ENCODE measurements at regions not wholly inside any gene's neighbourhood (a gene's known extent, or its start where the extent isn't known, plus 50 kb on each side); places are given as distances from the start of the nearest gene placed in this dataset.

DNA sequence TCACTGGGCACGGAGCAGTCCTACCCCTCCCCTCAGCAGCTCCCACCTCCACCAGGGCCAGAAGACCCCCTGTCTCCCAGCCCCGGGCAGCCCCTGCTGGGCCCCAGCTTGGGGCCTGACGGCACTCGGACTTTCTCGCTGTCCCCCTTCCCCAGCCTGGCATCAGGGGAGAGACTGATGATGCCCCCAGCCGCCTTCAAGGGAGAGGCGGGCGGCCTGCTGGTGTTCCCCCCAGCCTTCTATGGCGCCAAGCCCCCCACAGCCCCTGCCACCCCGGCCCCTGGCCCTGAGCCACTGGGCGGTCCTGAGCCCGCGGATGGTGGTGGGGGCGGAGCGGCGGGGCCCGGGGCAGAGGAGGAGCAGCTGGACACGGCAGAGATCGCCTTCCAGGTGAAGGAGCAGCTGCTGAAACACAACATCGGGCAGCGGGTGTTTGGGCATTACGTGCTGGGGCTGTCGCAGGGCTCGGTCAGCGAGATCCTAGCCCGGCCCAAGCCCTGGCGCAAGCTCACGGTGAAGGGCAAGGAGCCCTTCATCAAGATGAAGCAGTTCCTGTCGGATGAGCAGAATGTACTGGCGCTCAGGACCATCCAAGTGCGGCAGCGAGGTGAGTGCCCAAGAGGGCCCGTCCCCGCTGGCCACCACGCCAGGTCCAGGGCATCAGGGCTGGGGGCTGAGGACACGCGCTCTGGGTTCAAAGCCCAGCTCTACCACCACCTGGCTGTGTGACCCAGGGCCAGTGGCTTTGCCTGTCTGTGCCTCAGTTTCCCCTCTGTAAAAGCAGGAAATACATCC is 58.6 kb downstream of the PHETA1 start:
- DNase-seq (ENCODE audit: low spot score) = no peak

DNA sequence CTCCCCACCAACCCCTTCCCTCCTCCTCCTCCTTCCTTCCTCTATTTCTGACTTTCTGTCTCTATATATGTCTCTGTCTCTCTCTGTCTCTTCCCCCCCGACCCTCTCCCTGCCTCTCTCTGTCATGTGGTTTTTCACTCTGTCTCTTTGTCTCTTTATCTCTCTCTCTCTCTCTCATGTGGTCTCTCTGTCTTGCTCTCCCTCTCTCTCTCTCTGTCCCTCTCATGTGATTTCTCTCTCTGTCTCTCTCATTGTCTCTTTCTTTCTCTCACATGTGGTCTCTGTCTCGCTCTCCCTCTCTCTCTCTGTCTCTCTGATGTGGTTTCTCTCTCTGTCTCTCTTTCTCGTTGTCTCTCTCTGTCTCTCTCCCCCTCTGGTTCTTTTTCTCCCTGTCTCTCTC is 59.3 kb downstream of the PHETA1 start:
- no peak for DNase-seq (ENCODE audit: low spot score)

DNA sequence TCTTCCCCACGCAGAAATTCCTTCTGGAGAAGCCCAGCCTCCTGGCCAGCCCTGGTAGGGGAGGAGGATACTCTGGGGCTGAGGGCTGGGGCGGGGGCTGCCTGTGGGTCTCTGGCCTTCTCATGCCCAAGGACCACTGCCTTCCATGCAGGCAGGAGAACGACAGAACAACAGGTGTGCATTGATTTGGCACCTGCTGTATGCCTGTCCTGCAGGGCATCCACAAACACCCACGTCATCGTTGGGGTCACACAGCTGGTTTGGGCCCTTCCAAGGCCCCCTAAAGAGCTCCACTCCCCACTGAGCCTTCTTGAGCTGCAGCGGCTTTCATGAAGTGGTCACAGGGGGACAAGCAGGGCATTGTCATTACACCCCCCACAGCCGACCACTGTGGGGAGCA is 60.4 kb downstream of the PHETA1 start:
- no peak for DNase-seq (ENCODE audit: low spot score)

DNA sequence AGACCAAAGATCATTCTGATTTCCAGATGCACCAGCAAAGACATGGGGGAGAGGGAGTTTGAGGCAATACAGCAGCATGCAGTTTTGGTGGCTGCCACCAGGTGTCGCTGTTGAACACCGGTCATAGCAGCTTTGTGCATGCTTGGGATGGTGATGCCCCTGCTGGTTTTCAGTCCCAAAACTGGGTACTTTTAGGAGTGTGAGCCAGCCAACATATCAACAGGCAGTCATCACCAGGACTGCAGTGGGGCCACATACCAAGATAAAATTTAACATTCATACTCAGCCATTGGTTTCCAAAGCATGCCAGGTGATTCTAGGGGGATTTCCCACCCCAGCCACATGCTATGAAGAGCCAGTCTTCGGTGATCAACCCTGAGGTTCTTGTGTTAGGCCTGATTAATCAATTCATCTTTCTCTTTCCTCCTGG is 64.2 kb downstream of the PHETA1 start:
- no peak for DNase-seq (ENCODE audit: low spot score)

DNA sequence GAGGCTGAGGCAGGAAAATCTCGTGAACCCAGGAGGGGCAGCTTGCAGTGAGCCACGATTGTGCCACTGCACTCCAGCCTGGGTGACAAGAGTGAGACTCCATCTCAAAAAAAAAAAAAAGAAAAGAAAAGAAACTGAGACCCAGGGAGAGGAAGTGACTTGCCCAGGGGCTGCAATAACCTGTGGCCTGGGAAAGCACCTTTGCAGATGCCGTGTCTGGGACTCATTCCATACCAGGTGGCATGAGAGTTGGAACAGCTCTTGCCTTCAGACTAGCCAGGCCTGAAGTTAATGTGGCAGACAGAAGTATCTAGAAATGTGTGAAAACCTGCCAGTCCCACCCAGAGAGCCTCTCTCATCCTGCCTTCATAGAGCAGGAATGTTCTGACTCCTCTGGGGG is 65.4 kb downstream of the PHETA1 start:
- no peak for DNase-seq (ENCODE audit: low spot score)

DNA sequence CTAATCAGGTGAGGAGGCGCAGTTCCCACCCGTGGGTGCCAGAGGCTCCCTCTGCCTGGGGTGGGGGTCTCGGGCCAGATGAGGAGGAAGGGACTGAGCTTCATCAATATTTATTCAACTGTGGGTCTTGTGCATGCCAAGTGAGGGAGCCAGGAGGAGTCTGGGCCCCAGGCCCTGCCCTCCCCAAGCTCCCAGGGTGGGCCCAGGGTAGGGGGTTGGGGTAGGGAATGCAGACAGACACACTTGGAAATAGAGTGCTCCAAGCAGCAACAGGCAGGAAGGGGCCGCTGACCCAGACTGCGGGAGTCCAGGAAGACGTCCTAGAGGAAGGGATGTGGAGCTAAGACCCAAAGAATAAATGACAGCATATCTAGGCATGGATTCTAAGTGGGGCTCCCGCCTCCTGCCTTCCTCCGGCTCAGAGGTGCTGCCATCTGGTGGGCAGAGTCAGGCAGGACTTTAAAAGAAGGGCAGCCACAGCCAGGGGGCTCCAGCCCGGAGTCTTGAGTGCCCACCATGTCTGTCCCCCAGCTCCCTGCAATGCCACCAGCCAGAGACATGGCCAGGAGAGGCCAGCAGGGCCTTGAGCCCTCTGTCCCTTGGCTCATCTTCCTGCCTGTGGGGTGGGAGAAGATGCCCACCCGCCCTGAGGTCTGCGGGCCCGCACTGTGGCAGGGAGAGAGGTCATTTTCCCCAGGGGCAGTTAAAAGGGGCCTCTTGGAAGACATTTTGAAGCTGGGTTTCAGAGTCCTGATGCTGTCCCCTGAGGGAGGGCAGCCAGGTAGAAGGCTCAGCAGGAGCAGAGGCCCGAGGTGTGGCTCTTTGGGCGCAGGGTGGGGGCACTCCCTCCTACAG is 70.1 kb downstream of the PHETA1 start:
- DNase-seq (ENCODE audit: low spot score) = peak; percentile 72

DNA sequence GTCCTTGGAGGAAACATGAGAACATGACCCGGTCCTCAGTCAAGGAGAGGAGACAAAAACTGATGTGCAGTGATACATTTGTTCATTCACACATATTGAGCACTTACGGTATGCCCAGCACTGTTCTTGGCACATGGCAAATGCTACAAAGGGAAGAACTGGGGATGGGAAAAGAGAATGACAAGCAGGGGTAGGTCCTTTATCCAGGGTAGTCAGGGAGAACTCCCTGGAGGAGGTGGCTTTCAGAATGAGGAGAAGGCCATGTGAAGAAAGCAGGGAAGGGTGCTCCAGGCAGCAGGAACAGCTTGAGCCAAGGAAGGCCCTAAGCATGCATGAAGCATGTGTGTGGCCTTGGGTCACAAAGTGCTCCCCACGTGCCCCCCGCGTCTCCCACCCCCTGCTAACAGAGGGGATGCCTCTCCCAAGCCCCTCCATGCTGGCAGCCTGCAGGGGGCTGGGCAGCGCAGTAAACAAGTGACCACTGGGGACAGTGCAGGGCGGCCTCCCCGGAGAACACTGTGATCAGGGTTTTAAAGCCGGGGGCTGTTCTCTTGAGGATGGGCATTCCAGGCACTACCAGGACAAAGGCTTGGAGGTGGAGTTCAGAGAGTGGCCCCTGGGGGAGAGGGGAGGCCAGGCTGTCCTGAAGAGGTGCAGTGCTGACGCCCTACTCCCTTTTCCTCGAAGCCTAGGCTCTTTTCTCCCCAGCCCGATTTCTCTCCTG is 71.0 kb downstream of the PHETA1 start:
- DNase-seq (ENCODE audit: low spot score) = no peak

DNA sequence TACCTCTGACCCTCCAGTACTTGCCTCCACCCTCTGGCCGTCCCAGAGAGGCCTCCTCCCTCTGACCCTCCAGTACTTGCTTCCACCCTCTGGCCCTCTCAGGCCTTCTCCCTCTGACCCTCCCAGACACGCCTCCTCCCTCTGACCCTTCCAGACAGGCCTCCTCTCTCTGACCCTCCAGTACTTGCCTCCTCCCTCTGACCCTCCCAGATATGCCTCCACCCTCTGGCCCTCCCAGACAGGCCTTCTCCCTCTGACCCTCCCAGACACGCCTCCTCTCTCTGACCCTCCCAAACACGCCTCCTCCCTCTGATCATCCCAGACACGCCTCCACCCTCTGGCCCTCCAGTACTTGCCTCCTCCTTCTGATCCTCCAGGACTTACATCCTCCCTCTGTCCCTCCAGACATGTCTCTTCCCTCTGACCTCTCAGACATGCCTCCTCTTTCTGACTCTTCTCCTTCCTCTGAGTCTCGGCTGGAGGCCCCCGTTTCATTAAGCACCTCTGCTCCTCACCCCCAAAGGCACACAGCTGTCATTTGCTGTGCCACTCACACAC is 71.9 kb downstream of the PHETA1 start:
- no peak for DNase-seq (ENCODE audit: low spot score)

DNA sequence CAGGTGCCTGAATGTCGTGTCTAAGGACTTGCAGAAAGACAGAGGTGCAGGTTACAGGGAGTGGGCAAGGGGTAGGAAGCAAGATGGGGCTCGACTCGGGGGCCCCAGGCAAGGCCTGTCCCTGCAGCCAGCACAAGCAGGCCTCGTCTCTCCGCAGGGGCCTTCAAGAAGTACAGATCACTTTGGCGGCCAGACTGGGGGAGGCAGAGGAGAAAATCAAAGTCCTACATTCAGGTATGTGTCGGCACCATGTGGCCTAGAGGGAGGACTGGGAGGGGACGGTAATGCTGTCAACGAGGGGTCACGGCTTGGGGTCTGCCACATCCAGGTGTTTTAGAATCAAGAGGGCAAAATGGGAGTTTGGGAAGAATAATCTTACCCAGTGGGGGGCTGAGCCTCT is 73.7 kb downstream of the PHETA1 start:
- no peak for DNase-seq (ENCODE audit: low spot score)

DNA sequence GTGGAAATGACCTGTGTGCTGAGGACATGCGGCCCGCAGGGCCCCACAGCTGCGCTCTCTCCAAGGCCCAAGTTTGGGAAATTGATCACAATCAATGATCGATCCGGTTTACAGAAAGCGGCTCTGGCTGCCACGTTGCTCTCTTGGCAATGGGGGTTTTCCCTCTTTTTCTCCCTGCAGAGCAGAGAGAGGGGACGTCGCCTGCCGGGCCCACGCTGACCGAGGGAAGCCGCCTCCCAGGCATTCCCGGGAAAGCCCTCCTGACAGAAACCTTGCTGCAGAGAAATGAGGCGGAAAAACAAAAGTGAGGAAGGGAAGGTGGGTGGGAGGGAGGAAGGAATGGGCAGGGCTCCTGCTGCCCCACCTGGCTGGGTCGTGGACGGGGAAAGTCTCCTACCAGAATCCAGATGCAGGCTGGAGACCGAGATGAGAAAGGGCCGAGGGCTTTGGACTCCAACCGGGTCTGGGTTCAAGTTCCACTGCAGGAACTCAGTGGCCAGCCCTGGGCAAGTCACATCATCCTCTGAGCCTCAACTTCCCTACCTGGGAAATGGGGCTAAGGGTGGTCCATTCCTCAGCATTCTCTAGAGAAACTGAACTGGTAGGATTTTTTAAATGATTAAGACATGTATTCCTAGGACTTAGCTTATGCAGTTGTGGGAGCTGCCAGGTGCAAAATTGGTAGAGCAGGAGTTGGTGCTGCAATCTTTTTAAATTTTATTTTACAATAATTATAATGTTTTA is 75.5 kb downstream of the PHETA1 start:
- no peak for DNase-seq (ENCODE audit: low spot score)

DNA sequence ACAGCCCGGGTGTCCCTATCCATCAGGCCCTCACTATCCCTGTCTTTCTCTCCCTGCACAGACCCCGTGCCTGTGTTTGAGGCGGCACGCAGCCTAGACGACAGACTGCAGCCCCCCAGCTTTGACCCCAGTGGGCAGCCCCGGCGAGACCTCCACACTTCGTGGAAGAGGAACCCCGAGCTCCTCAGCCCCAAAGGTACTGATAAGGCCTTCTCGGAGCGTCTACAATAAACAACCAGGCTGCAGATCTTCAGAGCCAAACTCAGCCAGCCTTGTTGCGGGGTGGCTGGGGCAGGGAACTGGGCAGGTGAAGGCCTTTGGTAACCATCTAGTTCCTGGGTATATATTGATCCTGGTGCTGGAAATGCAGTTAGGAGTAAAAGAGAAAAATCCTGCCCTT is 77.5 kb downstream of the PHETA1 start:
- no peak for DNase-seq (ENCODE audit: low spot score)

DNA sequence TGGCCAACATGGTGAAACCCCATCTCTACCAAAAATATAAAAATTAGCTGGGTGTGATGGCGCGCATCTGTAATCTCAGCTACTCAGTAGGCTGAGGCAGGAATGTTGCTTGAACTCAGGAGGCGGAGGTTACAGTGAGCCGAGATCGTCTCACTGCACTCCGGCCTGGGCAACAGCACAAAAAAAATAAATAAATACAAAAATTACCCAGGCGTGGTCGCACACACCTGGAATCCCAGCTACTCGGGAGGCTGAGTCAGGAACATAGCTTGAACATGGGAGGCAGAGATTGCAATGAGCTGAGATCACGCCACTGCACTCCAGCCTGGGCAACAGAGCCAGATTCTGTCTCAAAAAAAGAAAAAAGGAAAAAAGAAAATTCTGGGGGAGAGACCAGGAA is 80.1 kb downstream of the PHETA1 start:
- DNase-seq (ENCODE audit: low spot score) = no peak

DNA sequence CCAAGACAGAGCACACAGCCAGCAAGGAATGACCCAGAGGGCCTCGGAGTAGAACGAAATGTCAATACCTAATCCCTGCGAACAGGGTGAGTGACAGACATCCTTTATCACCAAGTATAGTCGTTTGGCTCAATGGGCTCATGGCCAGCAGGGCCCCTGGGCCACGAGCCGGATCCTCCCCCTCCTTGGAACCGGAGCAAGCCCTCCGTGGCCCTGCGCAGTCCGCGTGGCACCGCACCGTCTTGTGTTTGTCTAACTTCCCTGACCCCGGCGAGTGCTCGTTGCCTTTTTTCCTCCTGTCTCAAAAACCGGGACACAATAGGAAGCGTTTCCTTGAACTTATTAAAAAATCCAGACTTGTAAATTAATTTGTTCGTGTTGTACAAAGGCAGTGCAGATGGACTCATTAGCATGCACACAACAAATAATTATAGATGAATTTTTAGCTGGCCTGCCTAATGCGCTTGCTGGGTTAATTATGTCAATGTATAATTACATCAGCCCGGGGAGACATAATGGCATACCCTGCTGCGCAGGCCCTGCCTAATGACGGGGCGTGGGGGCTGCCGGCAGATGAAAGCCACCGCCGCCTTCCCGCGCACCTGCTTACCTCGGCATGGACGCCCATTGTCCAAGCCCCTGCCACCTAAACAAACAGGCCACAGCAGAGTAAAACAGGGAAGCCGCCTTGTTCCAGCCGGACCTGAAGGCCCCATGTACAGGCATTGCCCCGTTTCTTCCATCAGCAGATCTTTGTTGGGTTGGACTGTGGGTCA is 81.6 kb downstream of the PHETA1 start:
- DNase-seq (ENCODE audit: low spot score) = no peak

DNA sequence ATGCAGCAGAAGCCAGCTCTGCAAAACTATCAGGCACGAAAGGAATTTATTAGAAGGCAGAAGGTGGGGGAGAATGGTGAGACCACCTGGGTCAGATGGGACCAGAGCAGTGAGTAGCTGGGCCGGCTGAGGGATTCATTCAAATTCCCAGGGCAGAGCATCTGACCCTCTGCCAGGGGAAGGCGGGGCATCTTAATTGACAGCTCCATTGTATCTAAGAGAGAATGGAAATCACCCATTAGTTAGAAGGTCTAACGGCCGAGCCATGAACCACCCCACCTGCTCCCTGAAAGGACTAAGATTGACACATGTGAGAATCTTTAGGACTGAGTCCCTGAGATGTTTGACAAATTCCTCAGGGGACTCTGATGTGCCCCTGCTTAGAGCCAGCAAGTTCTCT is 83.7 kb downstream of the PHETA1 start:
- no peak for DNase-seq (ENCODE audit: low spot score)

DNA sequence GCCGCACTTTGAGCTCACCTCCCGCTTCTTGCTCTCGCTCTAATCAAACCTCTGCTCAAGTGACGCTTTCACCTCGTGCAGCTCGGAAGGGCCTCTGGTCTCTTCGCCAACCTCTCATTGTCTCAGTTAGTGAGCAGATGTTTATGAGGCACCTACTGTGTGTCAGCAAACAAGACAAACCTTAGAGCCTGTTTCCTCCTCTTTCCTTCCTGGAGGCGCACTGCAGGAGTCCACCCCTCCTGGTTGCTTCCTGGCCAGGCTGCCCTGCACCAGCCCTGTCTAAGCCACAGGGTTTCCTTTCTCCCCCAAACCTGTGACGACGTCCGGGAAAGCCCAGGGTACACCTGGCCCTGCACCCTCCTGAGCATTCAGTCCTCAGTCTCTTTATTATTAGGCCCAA is 84.2 kb downstream of the PHETA1 start:
- DNase-seq (ENCODE audit: low spot score) = no peak

DNA sequence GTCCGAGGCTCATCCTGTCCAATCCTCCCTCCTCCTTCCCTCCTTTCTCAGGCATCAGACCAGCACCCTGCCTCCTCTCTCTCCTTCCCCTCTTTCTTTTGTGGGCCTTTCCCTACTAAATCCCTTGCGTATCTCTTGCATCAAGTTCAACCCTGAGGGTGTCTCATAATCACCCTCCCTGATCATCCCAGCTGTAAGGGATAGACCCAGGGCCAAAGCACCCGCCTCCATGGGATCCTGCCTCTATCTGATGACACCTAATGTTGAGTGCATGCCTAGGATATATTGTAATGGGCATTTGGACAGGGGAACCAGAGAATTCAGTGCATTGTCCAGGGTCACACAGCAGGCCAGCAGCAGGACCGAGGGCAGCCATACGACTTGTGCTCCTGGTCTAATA is 84.9 kb downstream of the PHETA1 start:
- no peak for DNase-seq (ENCODE audit: low spot score)

DNA sequence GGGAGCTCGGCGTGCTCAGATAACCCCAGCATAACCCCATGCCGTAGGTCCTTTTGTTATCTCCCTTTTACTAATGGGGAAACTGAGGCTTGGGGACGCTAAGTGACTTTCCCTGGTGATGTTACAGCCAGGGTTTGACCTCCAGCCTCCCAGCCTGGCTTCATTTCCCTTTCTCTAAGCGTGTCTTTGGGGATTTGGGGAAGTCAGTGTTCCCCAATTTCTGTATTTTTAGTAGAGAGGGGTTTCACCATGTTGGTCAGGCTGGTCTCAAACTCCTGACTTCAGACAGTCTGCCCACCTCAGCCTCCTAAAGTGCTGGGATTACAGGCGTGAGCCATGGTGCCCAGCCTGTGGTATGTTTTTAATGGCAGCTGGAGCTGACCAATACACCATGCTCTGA is 85.4 kb downstream of the PHETA1 start:
- no peak for DNase-seq (ENCODE audit: low spot score)

DNA sequence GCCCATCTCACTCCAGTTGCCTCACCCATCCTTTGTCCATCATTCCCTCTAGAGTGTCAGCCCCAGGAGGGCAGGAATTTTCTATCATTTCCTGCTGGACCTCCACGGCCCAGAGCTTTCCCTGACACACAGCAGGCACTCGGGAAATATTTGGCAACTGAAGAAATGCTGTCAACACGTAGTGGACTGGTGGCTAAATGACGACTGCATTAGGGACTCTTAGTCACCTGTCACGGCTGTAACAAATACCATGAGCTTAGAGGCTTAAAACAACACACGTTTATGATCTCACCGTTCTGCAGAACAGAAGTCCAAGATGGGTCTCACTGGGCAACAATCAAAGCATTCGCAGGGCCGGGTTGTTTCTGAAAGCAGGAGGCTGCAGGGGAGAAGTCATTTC is 91.3 kb downstream of the PHETA1 start:
- no peak for DNase-seq (ENCODE audit: low spot score)

DNA sequence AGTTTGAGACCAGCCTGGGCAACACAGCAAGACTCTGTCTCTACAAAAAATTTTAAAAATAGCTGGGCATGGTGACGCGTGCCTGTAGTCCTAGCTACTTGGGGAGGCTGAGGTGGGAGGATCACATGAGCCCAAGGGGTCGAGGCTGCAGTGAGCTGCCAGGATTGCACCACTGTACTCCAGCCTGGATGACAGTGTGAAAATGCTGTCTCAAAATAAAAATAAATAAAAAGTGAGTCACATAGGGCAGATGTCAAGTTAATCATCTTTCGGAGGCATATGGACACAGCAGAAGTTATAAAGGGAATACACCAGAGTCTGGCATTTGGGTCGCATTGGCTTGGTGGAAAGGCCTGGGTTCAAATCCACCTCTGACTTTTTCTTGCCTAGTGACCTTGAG is 92.7 kb downstream of the PHETA1 start:
- no peak for DNase-seq (ENCODE audit: low spot score)

DNA sequence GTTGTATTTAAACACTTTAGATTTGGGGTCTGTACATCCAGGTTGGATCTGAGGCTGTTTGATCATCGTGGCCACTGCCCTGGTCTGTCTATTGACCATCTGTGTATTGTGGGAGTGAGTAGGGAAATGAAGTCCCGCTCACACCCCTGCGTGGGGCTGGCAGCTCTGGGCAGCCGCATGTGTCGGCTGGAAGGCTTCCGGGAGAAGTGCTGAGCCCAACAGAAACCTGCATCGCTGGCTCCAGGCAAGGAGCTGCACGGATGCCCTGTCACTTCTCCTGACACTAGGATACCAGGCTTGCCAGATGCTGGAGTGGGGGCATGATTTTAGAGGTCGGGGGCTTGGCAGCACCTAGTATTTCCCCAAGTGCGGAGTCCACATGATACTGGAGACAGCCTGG is 93.6 kb downstream of the PHETA1 start:
- DNase-seq (ENCODE audit: low spot score) = no peak

DNA sequence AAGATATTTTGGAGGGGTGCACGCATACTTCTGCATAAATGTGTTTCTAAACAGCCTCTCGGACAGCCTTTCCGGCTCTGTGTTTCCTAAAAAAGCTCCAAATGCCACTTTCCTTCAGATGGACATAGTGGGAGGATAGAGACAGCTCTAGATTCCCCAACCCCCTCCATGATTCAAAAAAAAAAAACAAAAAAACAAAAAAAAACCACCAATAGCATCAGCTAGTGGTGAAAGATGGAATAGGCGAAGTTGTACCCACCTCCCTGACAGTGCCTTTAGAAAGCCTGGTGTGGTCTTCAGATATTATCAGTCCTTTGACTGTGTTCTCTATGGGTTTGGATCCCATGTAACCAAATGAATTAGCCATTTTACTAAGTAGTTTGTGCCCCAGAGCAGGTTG is 94.1 kb downstream of the PHETA1 start:
- peak; percentile 25 for DNase-seq (ENCODE audit: low spot score)

All from AG08395 (cell line).